ENCODE measurements at regions not wholly inside any gene's neighbourhood (a gene's known extent, or its start where the extent isn't known, plus 50 kb on each side); places are given as distances from the start of the nearest gene placed in this dataset.

- H3K4me3 ChIP-seq (replicated peaks in 1 of 2; ENCODE audit: low read depth in 2 of 2, low read length in 2 of 2): no peak overlapping the region
- no peak for TF ChIP-seq CTCF (IDR thresholded peaks at IDR 0.05; ENCODE audit: low read depth, low read length)
- no peak for DNase-seq (ENCODE audit: low read depth in 2 of 2)
Measured at GRCh38 chr6:766625-767024, 73.7 kb upstream of the EXOC2 start.

DNA sequence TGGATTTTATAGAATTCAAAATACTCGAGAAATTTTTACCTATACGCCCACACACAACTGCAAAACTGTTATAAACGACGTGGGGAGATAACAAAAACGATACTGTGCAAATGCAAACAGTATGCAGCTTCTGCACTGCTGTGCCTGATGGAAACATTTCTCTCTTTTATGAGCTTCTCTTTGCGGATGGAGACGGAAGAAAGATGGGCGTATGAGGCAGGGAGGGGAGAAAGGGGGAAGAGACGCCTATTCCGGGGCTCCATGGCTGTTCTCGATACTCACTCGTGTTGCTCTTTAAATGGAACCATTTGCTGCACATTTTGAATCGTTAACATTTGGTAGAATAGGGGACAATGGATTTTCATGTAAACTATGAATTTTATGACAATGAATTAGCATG is 69.1 kb upstream of the EXOC2 start:
- no peak for DNase-seq (ENCODE audit: low read depth in 2 of 2)
- H3K4me3 ChIP-seq (replicated peaks in 1 of 2; ENCODE audit: low read depth in 2 of 2, low read length in 2 of 2): no peak overlapping the region
- no peak for TF ChIP-seq CTCF (IDR thresholded peaks at IDR 0.05; ENCODE audit: low read depth, low read length)

- TF ChIP-seq CTCF (IDR thresholded peaks at IDR 0.05; ENCODE audit: low read depth, low read length): no peak
- H3K4me3 ChIP-seq (replicated peaks in 1 of 2; ENCODE audit: low read depth in 2 of 2, low read length in 2 of 2): no peak overlapping the region
- no peak for DNase-seq (ENCODE audit: low read depth in 2 of 2)
Measured at GRCh38 chr6:760982-761955, 68.3 kb upstream of the EXOC2 start.

- TF ChIP-seq CTCF (IDR thresholded peaks at IDR 0.05; ENCODE audit: low read depth, low read length): no peak
- H3K4me3 ChIP-seq (replicated peaks in 1 of 2; ENCODE audit: low read depth in 2 of 2, low read length in 2 of 2): no peak overlapping the region
- no peak for DNase-seq (ENCODE audit: low read depth in 2 of 2)
Measured at GRCh38 chr6:759729-760128, 66.8 kb upstream of the EXOC2 start.

- H3K4me3 ChIP-seq (replicated peaks in 1 of 2; ENCODE audit: low read depth in 2 of 2, low read length in 2 of 2): no peak overlapping the region
- TF ChIP-seq CTCF (IDR thresholded peaks at IDR 0.05; ENCODE audit: low read depth, low read length): no peak
- DNase-seq (ENCODE audit: low read depth in 2 of 2): no peak
Measured at GRCh38 chr6:756224-756623, 63.3 kb upstream of the EXOC2 start.

- no peak for DNase-seq (ENCODE audit: low read depth in 2 of 2)
- H3K4me3 ChIP-seq (replicated peaks in 1 of 2; ENCODE audit: low read depth in 2 of 2, low read length in 2 of 2): no peak overlapping the region
- TF ChIP-seq CTCF (IDR thresholded peaks at IDR 0.05; ENCODE audit: low read depth, low read length): no peak
Measured at GRCh38 chr6:754202-754601, 61.3 kb upstream of the EXOC2 start.
